T-cell (primary cell): ENCODE measurements at regions not wholly inside any gene's neighbourhood (a gene's known extent, or its start where the extent isn't known, plus 50 kb on each side); places are given as distances from the start of the nearest gene placed in this dataset.

Experiments
- ATAC-seq, 4 experiments: fragments of 200-7000 bp in 3 of 4; fragments of 150-1000 bp in 1 of 4; cut with Tn5 transposase; replicated peaks in 1 of 4; 1 replicate in 3 of 4; 2 replicates in 1 of 4; pipeline ENCODE4 v1.10.0; 2021; ENCODE audit warnings: moderate library complexity in 3 of 4, mild to moderate bottlenecking in 2 of 4, moderate number of reproducible peaks in 1 of 4
- CTCF ChIA-PET, 2 donors: fragments of 300-600 bp; sonication (Branson Sonifier 250); formaldehyde crosslinking; loops; one replicate each; lab custom pipeline; 2022; ENCODE audit warnings: antibody characterized with exemption in 2 of 2; lab: Charles Lee
- POLR2A ChIA-PET, 2 donors: fragments of 300-600 bp; sonication (Branson Sonifier 250); formaldehyde crosslinking; loops; one replicate each; lab custom pipeline; 2022; ENCODE audit warnings: antibody characterized with exemption in 2 of 2; lab: Charles Lee
- DNase-seq, 35 experiments: peaks; one replicate each; pipeline versions ENCODE4 v3.0.0 to v3.0.0-alpha.2; 2013 to 2023
- H3K27ac ChIP-seq: one replicate; pipeline ENCODE4 v1.5.1; 2013; ENCODE audit warnings: low read length
- H3K27me3 ChIP-seq, 2 experiments: replicated peaks in 1 of 2; 1 replicate in 1 of 2; 2 replicates in 1 of 2; pipeline versions ENCODE4 v1.6.1 to v1.7.0; 2013; ENCODE audit warnings: low read length in 1 of 2, mixed read lengths in 1 of 2; ENCODE audit not compliant: control insufficient read depth in 2 of 2, insufficient read depth in 2 of 2; ENCODE audit errors: extremely low read depth in 1 of 2
- H3K36me3 ChIP-seq, 2 donors: 1 replicate in 1 of 2; 2 replicates in 1 of 2; pipeline versions ENCODE4 v1.6.1 to v1.7.0; 2013; ENCODE audit warnings: low read length in 1 of 2; ENCODE audit not compliant: control insufficient read depth in 2 of 2, insufficient read depth in 1 of 2; ENCODE audit errors: extremely low read depth in 1 of 2
- H3K4me1 ChIP-seq, 2 experiments: 1 replicate in 1 of 2; 2 replicates in 1 of 2; pipeline versions ENCODE4 v1.6.1 to v1.7.0; 2013; ENCODE audit warnings: low read length in 2 of 2, mixed read lengths in 1 of 2; ENCODE audit not compliant: insufficient read depth in 2 of 2, control insufficient read depth in 1 of 2; ENCODE audit errors: extremely low read depth in 1 of 2
- H3K4me3 ChIP-seq, 2 donors: 1 replicate in 1 of 2; 2 replicates in 1 of 2; pipeline versions ENCODE4 v1.5.1 to v1.7.0; 2013; ENCODE audit warnings: mild to moderate bottlenecking in 2 of 2, low read length in 1 of 2, moderate library complexity in 1 of 2; ENCODE audit not compliant: control insufficient read depth in 1 of 2; ENCODE audit errors: extremely low read depth in 1 of 2
- H3K9me3 ChIP-seq: 2 replicates; pipeline ENCODE4 v1.7.0; 2013
- H3K27ac Mint-ChIP-seq, 2 donors: one replicate each; pipeline ENCODE4 v1.8.0; 2020 to 2021; ENCODE audit warnings: mild to moderate bottlenecking in 2 of 2, mixed read lengths in 2 of 2
- H3K27me3 Mint-ChIP-seq, 2 donors: one replicate each; pipeline ENCODE4 v1.8.0; 2021 to 2022; ENCODE audit warnings: mixed read lengths in 2 of 2
- H3K36me3 Mint-ChIP-seq: one replicate; pipeline ENCODE4 v1.8.0; 2021; ENCODE audit warnings: mixed read lengths
- H3K4me1 Mint-ChIP-seq, 3 donors: one replicate each; pipeline ENCODE4 v1.8.0; 2020 to 2022; ENCODE audit warnings: mixed read lengths in 3 of 3, mild to moderate bottlenecking in 1 of 3
- H3K4me3 Mint-ChIP-seq, 3 donors: one replicate each; pipeline ENCODE4 v1.8.0; 2020 to 2022; ENCODE audit warnings: mild to moderate bottlenecking in 3 of 3, mixed read lengths in 3 of 3, moderate library complexity in 3 of 3
- H3K9me3 Mint-ChIP-seq, 3 donors: one replicate each; pipeline ENCODE4 v1.8.0; 2020 to 2022; ENCODE audit warnings: mixed read lengths in 3 of 3
- WGBS: methylation state at CpG from one replicate; pipeline ENCODE4 v1.1.5; 2013; ENCODE audit warnings: missing lambda C conversion rate; ENCODE audit not compliant: insufficient coverage; 5-methylcytosine and 5-hydroxymethylcytosine counted together

DNA sequence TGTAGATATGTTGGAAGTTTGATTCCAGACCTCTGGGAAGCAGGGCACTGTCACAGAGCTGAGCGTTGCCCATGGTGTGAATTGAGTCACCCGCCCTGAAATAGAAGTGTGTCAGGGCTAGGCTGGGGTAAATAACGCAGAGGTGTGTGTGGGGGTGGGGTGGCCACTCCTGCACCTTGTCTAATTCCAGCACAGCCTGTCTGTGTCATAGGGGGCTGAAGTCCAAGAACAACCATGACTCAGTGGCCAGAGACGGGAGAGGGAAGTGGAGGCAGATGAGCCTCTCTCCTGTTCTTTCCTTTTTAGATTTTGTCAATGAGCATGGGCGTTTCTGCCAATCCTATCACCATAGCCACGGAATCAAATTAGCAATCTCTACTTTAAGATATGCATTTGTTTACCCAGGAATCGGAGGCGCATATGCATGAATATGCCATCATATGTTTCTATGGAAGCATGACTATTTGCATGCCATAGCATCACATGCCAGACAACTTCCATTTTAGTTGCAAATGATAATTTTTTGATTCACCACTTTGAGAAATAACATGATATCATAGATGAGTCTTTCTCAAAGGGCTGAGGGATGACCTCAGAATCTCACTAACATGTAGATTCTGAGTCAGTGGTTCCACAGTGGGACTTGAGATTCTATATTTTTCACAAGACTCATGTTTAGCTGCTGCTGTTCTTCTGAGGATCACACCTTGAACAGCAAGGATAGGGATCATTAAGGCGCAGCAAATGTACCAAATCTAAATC, 852.9 kb downstream of the DCDC2C start:
- CTCF ChIA-PET, result no interaction called here
- ATAC-seq, result no peak

DNA sequence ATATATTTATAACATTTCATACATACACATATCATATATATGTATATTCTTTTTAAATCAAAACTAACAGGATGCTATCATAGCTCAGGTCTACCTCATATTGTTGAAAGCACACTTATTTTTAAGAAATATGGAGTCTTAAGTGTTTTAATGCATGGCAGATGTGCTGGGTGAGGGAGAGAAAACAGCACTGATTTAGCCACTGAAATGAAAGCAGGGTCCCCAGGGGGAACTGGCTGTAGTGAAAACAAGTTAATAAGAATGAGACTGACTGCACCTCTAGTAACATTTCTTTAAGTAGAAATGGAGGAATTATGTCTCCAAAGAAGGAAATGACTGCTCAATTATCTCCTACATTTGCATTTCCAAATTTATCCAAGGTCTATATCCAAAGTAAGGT, 857.8 kb downstream of the DCDC2C start:
- Mint-ChIP-seq H3K27ac (no peak overlapping the region), H3K9me3 (peaks cover 7 to 29% (median 8%) of the 10 kb centered on the region in 3 donors), H3K4me3 (no peak overlapping the region), H3K4me1 (no peaks in the 10 kb centered on the region), H3K36me3 (no peaks in the 10 kb centered on the region), H3K27me3 (no peaks in the 10 kb centered on the region)
- Histone ChIP-seq H3K9me3 (no peaks in the 10 kb centered on the region), H3K27ac (no peak overlapping the region), H3K4me1 (no peaks in the 10 kb centered on the region), H3K27me3 (no peaks in the 10 kb centered on the region), H3K36me3 (no peaks in the 10 kb centered on the region), H3K4me3 (no peak overlapping the region)
- DNase-seq (no peak), ATAC-seq (no peak)
- POLR2A ChIA-PET, result no interaction called here
- CTCF ChIA-PET, result no interaction called here

More for the DNA sequence above, 852.9 kb downstream of the DCDC2C start:
- H3K27me3 ChIP-seq, result no peaks in the 10 kb centered on the region
- POLR2A ChIA-PET, result no interaction called here
- no peak for DNase-seq
- H3K36me3 ChIP-seq, result no peaks in the 10 kb centered on the region
- Mint-ChIP-seq H3K27ac (no peak overlapping the region), H3K9me3 (peaks cover 0 to 13% (median 10%) of the 10 kb centered on the region in 3 donors), H3K36me3 (no peaks in the 10 kb centered on the region), H3K4me1 (no peaks in the 10 kb centered on the region), H3K27me3 (no peaks in the 10 kb centered on the region), H3K4me3 (no peak overlapping the region)
- H3K9me3 ChIP-seq, result no peaks in the 10 kb centered on the region
- H3K4me3 ChIP-seq, result no peak overlapping the region
- no peaks in the 10 kb centered on the region for H3K4me1 ChIP-seq
- 83% methylated on average over 4 of the region's 9 CpGs for WGBS
- no peak overlapping the region for H3K27ac ChIP-seq

DNA sequence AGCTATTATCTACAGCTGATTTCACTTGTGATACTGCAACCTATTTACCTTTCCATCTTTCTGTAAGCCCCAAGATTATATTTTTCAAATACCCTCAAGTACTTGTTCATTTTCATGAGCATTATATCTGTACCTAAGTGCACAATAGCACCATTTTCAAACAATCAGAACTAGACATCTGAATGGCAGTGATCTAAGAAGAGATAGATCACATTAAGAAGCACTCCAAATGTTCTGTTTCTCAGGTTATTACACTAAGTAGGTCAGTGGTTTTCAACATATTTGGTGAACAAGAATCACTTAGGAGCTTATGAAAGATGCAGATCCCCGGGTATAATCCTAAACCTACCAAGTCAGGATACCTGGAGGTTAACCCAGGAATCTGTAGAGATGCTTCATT, 872.7 kb downstream of the DCDC2C start:
- Histone ChIP-seq H3K4me3 (no peak overlapping the region), H3K27ac (no peak overlapping the region), H3K4me1 (no peaks in the 10 kb centered on the region), H3K27me3 (no peaks in the 10 kb centered on the region), H3K9me3 (no peaks in the 10 kb centered on the region), H3K36me3 (no peaks in the 10 kb centered on the region)
- H3K9me3 Mint-ChIP-seq, result peaks cover 14 to 20% (median 16%) of the 10 kb centered on the region in 3 donors
- H3K27me3 Mint-ChIP-seq, result no peaks in the 10 kb centered on the region
- POLR2A ChIA-PET, result no interaction called here
- no peaks in the 10 kb centered on the region for H3K4me1 Mint-ChIP-seq
- ATAC-seq (no peak), DNase-seq (no peak)
- no peaks in the 10 kb centered on the region for H3K36me3 Mint-ChIP-seq
- no CpG with 5 or more reads among the region's 1 CpG for WGBS
- H3K27ac Mint-ChIP-seq, result no peak overlapping the region
- CTCF ChIA-PET, result interaction anchor here in 1 of 2 donors (0.6 kb wide), 1 partner anchor 380 kb away, joined by 4 read pairs; no protein-coding TSS in a partner anchor
- H3K4me3 Mint-ChIP-seq, result no peak overlapping the region

DNA sequence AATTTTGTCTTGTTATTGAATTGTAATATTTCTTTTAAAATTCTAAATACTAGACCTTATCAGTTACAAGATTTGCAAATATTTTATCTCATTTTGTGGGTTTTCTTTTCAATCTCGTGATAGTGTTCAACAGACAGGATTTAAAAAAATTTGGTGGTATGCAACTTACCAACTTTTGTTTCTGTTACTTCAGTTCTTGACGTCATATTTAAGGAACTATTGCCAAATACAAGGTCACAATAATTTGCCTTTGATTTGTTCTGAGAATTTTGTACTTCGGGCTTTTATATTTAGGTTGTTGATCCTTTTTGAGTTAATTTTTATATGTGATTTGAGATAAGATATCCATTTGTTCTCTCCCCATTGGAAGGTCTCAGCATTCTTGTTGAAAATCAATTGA, 876.6 kb downstream of the DCDC2C start:
- no peaks in the 10 kb centered on the region for H3K36me3 ChIP-seq
- peaks cover 8 to 11% (median 10%) of the 10 kb centered on the region in 3 donors for H3K9me3 Mint-ChIP-seq
- H3K9me3 ChIP-seq, result no peaks in the 10 kb centered on the region
- no CpG with 5 or more reads among the region's 3 CpGs for WGBS
- ChIA-PET POLR2A (no interaction called here), CTCF (no interaction called here)
- no peak overlapping the region for H3K27ac Mint-ChIP-seq
- H3K4me1 Mint-ChIP-seq, result no peaks in the 10 kb centered on the region
- no peak for DNase-seq
- no peak for ATAC-seq
- no peaks in the 10 kb centered on the region for H3K36me3 Mint-ChIP-seq
- H3K27me3 Mint-ChIP-seq, result no peaks in the 10 kb centered on the region
- no peak overlapping the region for H3K4me3 ChIP-seq
- no peak overlapping the region for H3K4me3 Mint-ChIP-seq
- H3K27ac ChIP-seq, result no peak overlapping the region
- H3K27me3 ChIP-seq, result no peaks in the 10 kb centered on the region
- no peaks in the 10 kb centered on the region for H3K4me1 ChIP-seq

DNA sequence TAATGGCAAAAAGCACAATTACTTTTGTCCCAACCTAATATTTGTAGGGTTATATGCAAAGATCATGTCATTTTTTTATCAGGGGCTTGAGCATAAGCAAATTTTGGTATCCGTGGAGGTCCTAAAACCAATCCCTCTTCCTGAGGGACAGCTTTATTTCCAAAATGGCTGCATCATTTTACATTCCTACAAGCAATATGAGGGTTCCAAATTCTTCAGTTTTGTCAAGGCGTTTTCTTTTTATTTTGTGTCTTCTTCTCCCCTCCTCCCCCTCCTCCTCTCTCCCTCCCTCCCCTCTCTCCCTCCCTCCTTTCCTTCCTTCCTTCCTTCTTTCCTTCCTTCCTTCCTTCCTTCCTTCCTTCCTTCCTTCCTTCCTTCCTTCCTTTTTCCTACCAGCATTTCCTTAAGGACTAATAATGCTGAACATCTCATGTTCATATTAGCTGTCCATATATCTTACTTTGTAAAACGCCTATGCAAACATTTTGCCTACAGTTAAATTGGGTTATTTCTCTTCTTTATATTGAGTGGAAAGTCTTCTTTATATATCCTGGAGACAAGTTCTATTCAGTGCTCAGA, 881.8 kb downstream of the DCDC2C start:
- H3K36me3 ChIP-seq, result no peaks in the 10 kb centered on the region
- Mint-ChIP-seq H3K27ac (no peak overlapping the region), H3K4me1 (no peaks in the 10 kb centered on the region), H3K36me3 (no peaks in the 10 kb centered on the region), H3K27me3 (no peaks in the 10 kb centered on the region), H3K4me3 (no peak overlapping the region), H3K9me3 (peaks cover 2 to 11% (median 11%) of the 10 kb centered on the region in 3 donors)
- 100% methylated on average over 2 of the region's 3 CpGs for WGBS
- POLR2A ChIA-PET, result no interaction called here
- CTCF ChIA-PET, result no interaction called here
- H3K4me3 ChIP-seq, result no peak overlapping the region
- no peaks in the 10 kb centered on the region for H3K4me1 ChIP-seq
- H3K9me3 ChIP-seq, result no peaks in the 10 kb centered on the region
- no peak overlapping the region for H3K27ac ChIP-seq
- H3K27me3 ChIP-seq, result no peaks in the 10 kb centered on the region
- DNase-seq (no peak), ATAC-seq (no peak)

DNA sequence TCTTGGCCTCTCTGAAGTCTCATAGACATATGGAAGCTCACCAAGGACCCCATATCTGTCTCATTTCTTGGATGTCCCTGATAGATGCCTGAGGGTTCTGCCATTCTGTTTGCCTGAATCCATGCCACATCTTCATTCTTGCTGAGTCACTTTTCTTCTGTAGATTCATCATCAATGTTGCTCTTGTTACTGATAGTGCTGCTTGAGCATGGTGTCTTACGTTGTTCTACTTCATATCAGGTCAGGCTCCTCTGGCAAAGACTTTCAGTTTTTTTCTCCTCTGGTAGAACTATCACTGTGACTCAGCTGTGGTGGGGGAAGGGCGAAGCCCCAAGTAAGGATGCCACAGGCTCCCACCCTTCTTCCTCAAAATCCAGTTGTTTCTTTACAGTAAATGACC, 885.2 kb downstream of the DCDC2C start:
- Histone ChIP-seq H3K4me1 (no peaks in the 10 kb centered on the region), H3K36me3 (no peaks in the 10 kb centered on the region), H3K27me3 (no peaks in the 10 kb centered on the region), H3K4me3 (no peak overlapping the region), H3K27ac (no peak overlapping the region), H3K9me3 (no peaks in the 10 kb centered on the region)
- POLR2A ChIA-PET, result no interaction called here
- Mint-ChIP-seq H3K27ac (no peak overlapping the region), H3K4me1 (no peaks in the 10 kb centered on the region), H3K36me3 (no peaks in the 10 kb centered on the region), H3K27me3 (no peaks in the 10 kb centered on the region), H3K9me3 (peaks cover 7 to 19% (median 15%) of the 10 kb centered on the region in 3 donors), H3K4me3 (no peak overlapping the region)
- CTCF ChIA-PET, result no interaction called here
- no CpG with 5 or more reads among the region's 2 CpGs for WGBS
- DNase-seq (no peak), ATAC-seq (no peak)
